C4-2B (cell line): ENCODE measurements at regions not wholly inside any gene's neighbourhood (a gene's known extent, or its start where the extent isn't known, plus 50 kb on each side); places are given as distances from the start of the nearest gene placed in this dataset.

ENCODE experiments used
- CTCF ChIP-seq: fragments of 450-650 bp; conservative IDR thresholded peaks from 2 replicates; pipeline ENCODE4 v1.5.1; 2017; ENCODE audit warnings: mild to moderate bottlenecking
- ZFX ChIP-seq: fragments of 450-650 bp; IDR thresholded peaks from 2 replicates; pipeline ENCODE4 v1.6.1; 2017

- TF ChIP-seq CTCF (no peak), ZFX (no peak)
These were observed 414.1 kb downstream of the BRD1 start for GRCh38 chr22:49413551-49413950.
